Hepatic stellate cell (primary cell): ENCODE measurements at regions not wholly inside any gene's neighbourhood (a gene's known extent, or its start where the extent isn't known, plus 50 kb on each side); places are given as distances from the start of the nearest gene placed in this dataset.

Experiments used
- DNase-seq: peaks from one replicate; pipeline ENCODE4 v3.0.0; 2011; ENCODE audit warnings: low spot score

GRCh38 chr5:109531262-109531661 lies 121.5 kb upstream of the PJA2 start:
- DNase-seq, result no peak

- DNase-seq, result no peak
Observed at GRCh38 chr5:109529987-109530386, 120.2 kb upstream of the PJA2 start.

GRCh38 chr5:109529520-109529919 lies 119.7 kb upstream of the PJA2 start:
- DNase-seq, result no peak

- no peak for DNase-seq
Observed at GRCh38 chr5:109524555-109524954, 114.8 kb upstream of the PJA2 start.

GRCh38 chr5:109524026-109524425 lies 114.3 kb upstream of the PJA2 start:
- no peak for DNase-seq

- DNase-seq, result no peak
Observed at GRCh38 chr5:109522404-109522803, 112.6 kb upstream of the PJA2 start.

- DNase-seq, result no peak
Observed at GRCh38 chr5:109519416-109519815, 109.6 kb upstream of the PJA2 start.

- peak; percentile 19 for DNase-seq
Observed at GRCh38 chr5:109516390-109516789, 106.6 kb upstream of the PJA2 start.

GRCh38 chr5:109511980-109512734 lies 102.4 kb upstream of the PJA2 start:
- no peak for DNase-seq

- DNase-seq, result no peak
Observed at GRCh38 chr5:109506556-109506955, 96.8 kb upstream of the PJA2 start.

- DNase-seq, result no peak
Observed at GRCh38 chr5:109496112-109496511, 86.3 kb upstream of the PJA2 start.

GRCh38 chr5:109487753-109488420 lies 78.1 kb upstream of the PJA2 start:
- DNase-seq, result no peak

- no peak for DNase-seq
Observed at GRCh38 chr5:109486200-109486804, 76.5 kb upstream of the PJA2 start.

- DNase-seq, result no peak
Observed at GRCh38 chr5:109485030-109485429, 75.3 kb upstream of the PJA2 start.

- DNase-seq, result no peak
Observed at GRCh38 chr5:109484597-109484996, 74.8 kb upstream of the PJA2 start.

- DNase-seq, result no peak
Observed at GRCh38 chr5:109483395-109483971, 73.7 kb upstream of the PJA2 start.

- DNase-seq, result no peak
Observed at GRCh38 chr5:109482748-109483147, 73.0 kb upstream of the PJA2 start.

GRCh38 chr5:109479260-109479860 lies 69.6 kb upstream of the PJA2 start:
- DNase-seq, result peak; percentile 14

GRCh38 chr5:109478830-109479229 lies 69.1 kb upstream of the PJA2 start:
- DNase-seq, result no peak

- DNase-seq, result no peak
Observed at GRCh38 chr5:109476292-109476691, 66.5 kb upstream of the PJA2 start.

GRCh38 chr5:109469896-109470662 lies 60.3 kb upstream of the PJA2 start:
- no peak for DNase-seq
